SK-N-SH (cell line): ENCODE measurements at regions not wholly inside any gene's neighbourhood (a gene's known extent, or its start where the extent isn't known, plus 50 kb on each side); places are given as distances from the start of the nearest gene placed in this dataset.

ENCODE experiments used
- CTCF ChIA-PET: fragments of 300-600, 350-600 bp; formaldehyde crosslinking; extraction: SDS; loops from one replicate; lab custom pipeline; 2021; lab: Yijun Ruan, JAX
- POLR2A ChIA-PET: fragments of 350-600 bp; sonication (Branson Sonifier 250); formaldehyde crosslinking; extraction: SDS; loops from one replicate; lab custom pipeline; 2020; ENCODE audit warnings: antibody characterized with exemption, inconsistent platforms; lab: Yijun Ruan, JAX
- DNase-seq: peaks from one replicate; pipeline ENCODE4 v3.0.0; 2012
- H2AFZ ChIP-seq: fragments of 200-600 bp; sonication (generic); 2 replicates; pipeline ENCODE4 v1.8.1; 2016; ENCODE audit warnings: antibody characterized with exemption, mild to moderate bottlenecking, low read depth
- H3F3A ChIP-seq: fragments of 200-600 bp; sonication (generic); replicated peaks from 2 replicates; pipeline ENCODE3; 2016; ENCODE audit warnings: antibody characterized with exemption, mild to moderate bottlenecking; ENCODE audit not compliant: insufficient read depth
- H3K27ac ChIP-seq, 2 experiments: fragments of 200-500 bp in 1 of 2; fragments of 200-600 bp in 1 of 2; sonication (Bioruptor generic) in 1 of 2; sonication (generic), shearing (Covaris generic) in 1 of 2; 2 replicates each; pipeline versions ENCODE4 v1.5.1 to v1.6.1; 2014 to 2016; ENCODE audit warnings: low read depth in 2 of 2, inconsistent platforms in 1 of 2, low read length in 1 of 2, mild to moderate bottlenecking in 1 of 2, mixed read lengths in 1 of 2
- H3K27me3 ChIP-seq: fragments of 200-600 bp; sonication (generic), shearing (Covaris generic); 2 replicates; pipeline ENCODE4 v1.6.1; 2016; ENCODE audit warnings: mixed run types; ENCODE audit not compliant: insufficient read depth
- H3K36me3 ChIP-seq, 2 experiments: fragments of 200-500 bp in 1 of 2; fragments of 200-600 bp in 1 of 2; sonication (Bioruptor generic) in 1 of 2; sonication (generic) in 1 of 2; replicated peaks in 1 of 2; 2 replicates each; pipeline versions ENCODE3 to v1.5.1; 2014 to 2016; ENCODE audit warnings: low read length in 1 of 2, mild to moderate bottlenecking in 1 of 2; ENCODE audit not compliant: insufficient read depth in 2 of 2, control insufficient read depth in 1 of 2
- H3K4me1 ChIP-seq, 2 experiments: fragments of 200-500 bp in 1 of 2; fragments of 200-600 bp in 1 of 2; sonication (Bioruptor generic) in 1 of 2; sonication (generic), shearing (Covaris generic) in 1 of 2; 2 replicates each; pipeline versions ENCODE4 v1.5.1 to v1.6.1; 2014 to 2016; ENCODE audit warnings: low read depth in 1 of 2, low read length in 1 of 2, mixed run types in 1 of 2; ENCODE audit not compliant: insufficient read depth in 2 of 2, control insufficient read depth in 1 of 2
- H3K4me2 ChIP-seq: fragments of 200-600 bp; sonication (generic), shearing (Covaris generic); 2 replicates; pipeline ENCODE4 v1.6.1; 2017; ENCODE audit warnings: mixed run types
- H3K4me3 ChIP-seq, 2 experiments: fragments of 200-500 bp in 1 of 2; fragments of 200-600 bp in 1 of 2; sonication (Bioruptor generic) in 1 of 2; sonication (generic), shearing (Covaris generic) in 1 of 2; 2 replicates each; pipeline versions ENCODE4 v1.5.1 to v1.8.1; 2014 to 2016; ENCODE audit warnings: low read depth in 2 of 2, inconsistent platforms in 1 of 2, low read length in 1 of 2, mild to moderate bottlenecking in 1 of 2, mixed read lengths in 1 of 2, moderate library complexity in 1 of 2
- H3K79me2 ChIP-seq: fragments of 200-600 bp; sonication (generic); 2 replicates; pipeline ENCODE4 v1.8.1; 2017; ENCODE audit warnings: mild to moderate bottlenecking; ENCODE audit not compliant: insufficient read depth
- H3K9ac ChIP-seq: fragments of 200-600 bp; sonication (generic); 2 replicates; pipeline ENCODE4 v1.6.1; 2017; ENCODE audit warnings: mixed run types
- H3K9me2 ChIP-seq: fragments of 200-600 bp; sonication (generic); 2 replicates; pipeline ENCODE4 v1.6.1; 2017; ENCODE audit warnings: mixed run types
- H3K9me3 ChIP-seq: fragments of 200-600 bp; sonication (generic); 2 replicates; pipeline ENCODE4 v1.6.1; 2017; ENCODE audit warnings: mixed run types, mild to moderate bottlenecking, moderate library complexity
- H4K20me1 ChIP-seq: fragments of 200-600 bp; sonication (generic); 2 replicates; pipeline ENCODE4 v1.6.1; 2017; ENCODE audit warnings: mild to moderate bottlenecking, mixed run types; ENCODE audit not compliant: insufficient read depth
- ELF1 ChIP-seq: IDR thresholded peaks from 2 replicates; pipeline ENCODE4 v1.4.0; 2012
- EZH2phosphoT487 ChIP-seq: fragments of 200-600 bp; sonication (generic); IDR thresholded peaks from 2 replicates; pipeline ENCODE4 v1.6.1; 2017; ENCODE audit warnings: low read depth, mixed run types, mild to moderate bottlenecking, antibody characterized with exemption, moderate library complexity, borderline replicate concordance
- MXI1 ChIP-seq: IDR thresholded peaks from 2 replicates; pipeline ENCODE4 v1.6.1; 2012; ENCODE audit warnings: mild to moderate bottlenecking, low read depth, low read length, improper control_type of control experiment
- RCOR1 ChIP-seq: fragments of 150-350 bp; IDR thresholded peaks from 2 replicates; pipeline ENCODE4 v1.6.1; 2017; ENCODE audit warnings: antibody characterized with exemption, low read length
- YY1 ChIP-seq: IDR thresholded peaks from 2 replicates; pipeline ENCODE4 v1.4.0; 2012; ENCODE audit warnings: low read depth, mild to moderate bottlenecking
- WGBS: methylation state at CpG from one replicate; pipeline ENCODE4 v1.1.6; 2017; ENCODE audit warnings: low lambda C conversion rate; 5-methylcytosine and 5-hydroxymethylcytosine counted together
- TF ChIP-seq, protein P1 (sequence below): IDR thresholded peaks from 2 replicates; pipeline ENCODE4 v1.4.0; 2012; ENCODE audit warnings: low read depth
- TF ChIP-seq, protein P2 (sequence below): fragments of 150-350 bp; IDR thresholded peaks from 2 replicates; pipeline ENCODE4 v1.6.1; 2017; ENCODE audit warnings: antibody characterized with exemption, low read length, low read depth, borderline replicate concordance
- TF ChIP-seq, protein P3 (sequence below): fragments of 150-350 bp; IDR thresholded peaks from 2 replicates; pipeline ENCODE4 v1.6.1; 2016; ENCODE audit warnings: mild to moderate bottlenecking, low read depth, low read length

DNA sequence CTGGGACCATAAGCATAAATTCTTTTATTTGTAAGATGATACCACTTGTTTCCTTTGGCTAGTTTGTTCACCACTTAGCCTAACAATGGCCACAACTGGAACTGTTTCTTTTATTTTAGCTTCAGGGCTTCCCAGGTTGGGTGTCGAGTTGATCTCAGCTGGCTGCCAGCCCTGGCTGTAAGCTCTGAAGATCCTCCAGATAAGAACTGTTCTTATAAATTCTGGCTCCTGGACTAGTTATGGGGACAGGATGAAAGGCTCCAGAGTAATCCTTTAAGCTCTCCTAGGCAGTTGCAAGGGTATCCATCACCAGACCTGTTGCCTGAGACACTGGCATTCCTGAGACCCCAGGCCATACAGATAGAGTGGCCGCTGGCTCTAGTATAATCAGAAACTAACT is 129.4 kb upstream of the ACSL4 start:
- TF ChIP-seq RCOR1 (no peak), EZH2phosphoT487 (no peak)
- TF ChIP-seq, protein P1, sequence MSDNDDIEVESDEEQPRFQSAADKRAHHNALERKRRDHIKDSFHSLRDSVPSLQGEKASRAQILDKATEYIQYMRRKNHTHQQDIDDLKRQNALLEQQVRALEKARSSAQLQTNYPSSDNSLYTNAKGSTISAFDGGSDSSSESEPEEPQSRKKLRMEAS: no peak
- Histone ChIP-seq H4K20me1 (no peaks in the 10 kb centered on the region), H3K4me3 (no peak overlapping the region), H3K9me3 (no peaks in the 10 kb centered on the region), H3K36me3 (no peaks in the 10 kb centered on the region), H3K27ac (no peak overlapping the region), H2AFZ (no peak overlapping the region), H3F3A (no peaks in the 10 kb centered on the region), H3K27me3 (no peaks in the 10 kb centered on the region), H3K79me2 (no peaks in the 10 kb centered on the region), H3K9me2 (no peaks in the 10 kb centered on the region), H3K9ac (no peak overlapping the region), H3K4me1 (0 out of 4 replicates have a peak, but pooled peaks cover 0 to 1% of the 10 kb centered on the region in 2 experiments), H3K4me2 (no peak overlapping the region)
- ChIA-PET POLR2A (no interaction called here), CTCF (interaction anchor here (0.6 to 1.5 kb wide), 4 partner anchors 25 to 150 kb away, joined by 3 to 8 read pairs (median 6); no protein-coding TSS in a partner anchor)
- DNase-seq: no peak
- 30% methylated on average over 2 of the region's 2 CpGs for WGBS

DNA sequence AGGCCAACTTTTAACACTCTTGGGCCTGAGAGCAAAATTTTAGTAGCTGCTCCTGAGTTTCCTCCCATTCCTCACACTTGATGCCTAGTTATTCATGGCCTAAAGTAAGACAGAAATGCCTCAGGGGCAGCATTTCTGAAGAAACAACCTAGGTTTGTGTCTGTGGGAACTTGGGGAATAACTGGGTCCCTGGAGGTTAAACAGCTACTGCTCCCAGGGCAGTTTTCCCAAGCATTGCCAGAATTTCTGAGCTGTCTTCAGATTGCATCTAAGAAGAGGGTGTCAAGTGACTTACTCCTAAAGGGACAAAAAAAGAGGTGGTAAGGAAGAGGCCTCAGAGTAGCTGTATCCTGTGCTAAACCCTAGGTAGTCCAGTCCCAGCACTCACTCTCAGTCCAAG is 130.8 kb upstream of the ACSL4 start:
- CTCF ChIA-PET: interaction anchor here (0.9 kb wide), 1 partner anchor 9 kb away, joined by 5 read pairs; no protein-coding TSS in a partner anchor
- Histone ChIP-seq H3K9me3 (no peaks in the 10 kb centered on the region), H3K9ac (no peak overlapping the region), H3K4me2 (no peak overlapping the region), H3K4me3 (no peak overlapping the region), H3K36me3 (no peaks in the 10 kb centered on the region), H3K9me2 (no peaks in the 10 kb centered on the region), H3F3A (no peaks in the 10 kb centered on the region), H3K27ac (no peak overlapping the region), H3K27me3 (no peaks in the 10 kb centered on the region), H4K20me1 (no peaks in the 10 kb centered on the region), H3K4me1 (no peaks in the 10 kb centered on the region), H2AFZ (no peak overlapping the region), H3K79me2 (no peaks in the 10 kb centered on the region)
- POLR2A ChIA-PET: no interaction called here
- no peak for DNase-seq
- TF ChIP-seq YY1: no peak
- TF ChIP-seq, protein P2, sequence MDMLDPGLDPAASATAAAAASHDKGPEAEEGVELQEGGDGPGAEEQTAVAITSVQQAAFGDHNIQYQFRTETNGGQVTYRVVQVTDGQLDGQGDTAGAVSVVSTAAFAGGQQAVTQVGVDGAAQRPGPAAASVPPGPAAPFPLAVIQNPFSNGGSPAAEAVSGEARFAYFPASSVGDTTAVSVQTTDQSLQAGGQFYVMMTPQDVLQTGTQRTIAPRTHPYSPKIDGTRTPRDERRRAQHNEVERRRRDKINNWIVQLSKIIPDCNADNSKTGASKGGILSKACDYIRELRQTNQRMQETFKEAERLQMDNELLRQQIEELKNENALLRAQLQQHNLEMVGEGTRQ: no peak
- no peak for TF ChIP-seq MXI1
- TF ChIP-seq, protein P3, sequence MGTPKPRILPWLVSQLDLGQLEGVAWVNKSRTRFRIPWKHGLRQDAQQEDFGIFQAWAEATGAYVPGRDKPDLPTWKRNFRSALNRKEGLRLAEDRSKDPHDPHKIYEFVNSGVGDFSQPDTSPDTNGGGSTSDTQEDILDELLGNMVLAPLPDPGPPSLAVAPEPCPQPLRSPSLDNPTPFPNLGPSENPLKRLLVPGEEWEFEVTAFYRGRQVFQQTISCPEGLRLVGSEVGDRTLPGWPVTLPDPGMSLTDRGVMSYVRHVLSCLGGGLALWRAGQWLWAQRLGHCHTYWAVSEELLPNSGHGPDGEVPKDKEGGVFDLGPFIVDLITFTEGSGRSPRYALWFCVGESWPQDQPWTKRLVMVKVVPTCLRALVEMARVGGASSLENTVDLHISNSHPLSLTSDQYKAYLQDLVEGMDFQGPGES: no peak
- TF ChIP-seq RCOR1: no peak
- TF ChIP-seq ELF1: no peak
